ENCODE measurements at regions not wholly inside any gene's neighbourhood (a gene's known extent, or its start where the extent isn't known, plus 50 kb on each side); places are given as distances from the start of the nearest gene placed in this dataset.
"Not testable (repeated sequence)": the region's sequence is repeated elsewhere in the genome, so short reads cannot be mapped to it uniquely, and the experiment has no call there.

DNA sequence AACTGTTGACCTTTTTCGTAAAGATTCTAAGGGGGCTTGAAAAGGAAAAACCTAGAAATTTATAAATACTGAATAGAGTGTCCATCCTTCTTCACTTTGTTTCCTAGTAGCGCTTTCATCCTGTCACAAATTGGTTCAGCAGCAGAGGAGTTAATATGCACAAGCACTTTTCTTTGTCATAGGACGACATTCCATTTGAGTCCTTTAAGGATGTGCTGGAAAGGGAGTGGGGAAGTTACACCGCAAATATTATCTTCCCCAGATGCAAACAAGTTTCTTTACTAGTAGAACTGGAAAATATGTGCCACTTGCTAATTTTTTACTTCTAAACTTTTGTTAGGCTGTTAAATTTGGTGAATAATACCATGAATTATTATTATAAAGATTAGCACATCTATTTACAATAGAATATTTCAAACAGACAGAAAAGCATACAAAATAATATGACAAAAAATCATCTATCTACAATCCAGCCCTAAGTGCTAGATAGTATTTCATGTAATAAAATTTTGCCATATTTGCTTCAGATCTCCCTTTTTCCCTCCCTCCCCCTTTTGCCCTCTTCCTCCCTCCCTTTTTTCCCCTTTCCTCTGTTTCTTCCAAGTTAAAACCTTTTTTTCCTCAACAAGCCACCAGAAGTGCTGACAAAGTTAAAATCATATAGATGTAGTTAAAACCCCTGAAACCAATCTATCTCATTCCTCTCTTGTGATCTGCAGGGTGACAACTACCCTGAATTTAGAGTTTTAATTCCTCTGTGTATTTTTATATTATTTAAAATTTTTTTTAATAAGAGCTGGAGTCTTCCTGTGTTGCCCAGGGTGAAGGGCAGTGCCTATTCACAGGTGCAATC is 50.5 kb upstream of the MAP4K3 start:
- Mint-ChIP-seq H3K36me3 (no peaks in the 10 kb centered on the region), H3K27me3 (peaks cover 22% of the 10 kb centered on the region), H3K4me1 (peaks cover 22% of the 10 kb centered on the region), H3K4me3 (no peak overlapping the region), H3K9me3 (no peaks in the 10 kb centered on the region), H3K27ac (no peak overlapping the region)
- no peak for ATAC-seq

DNA sequence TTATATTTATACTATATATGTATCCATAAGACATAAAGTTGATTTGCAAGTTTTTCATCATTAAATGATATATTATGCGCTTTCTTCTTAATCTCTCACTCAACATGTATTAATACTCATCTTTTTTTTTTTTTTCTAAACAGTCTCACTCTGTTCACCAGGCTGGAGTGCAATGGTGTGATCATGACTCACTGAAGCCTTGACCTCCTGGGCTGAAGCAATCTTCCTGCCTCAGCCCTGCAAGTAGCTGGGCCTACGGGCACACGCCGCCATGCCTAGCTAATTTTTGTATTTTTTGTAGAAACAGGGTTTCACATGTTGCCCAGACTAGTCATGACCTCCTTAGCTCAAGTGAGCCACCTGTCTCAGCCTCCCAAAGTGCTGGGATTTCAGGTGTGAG is 51.4 kb upstream of the MAP4K3 start:
- no peaks in the 10 kb centered on the region for H3K9me3 Mint-ChIP-seq
- H3K4me3 Mint-ChIP-seq: no peak overlapping the region
- H3K27me3 Mint-ChIP-seq: peaks cover 22% of the 10 kb centered on the region
- ATAC-seq: no peak
- no peaks in the 10 kb centered on the region for H3K36me3 Mint-ChIP-seq
- H3K4me1 Mint-ChIP-seq: peaks cover 28% of the 10 kb centered on the region
- no peak overlapping the region for H3K27ac Mint-ChIP-seq

DNA sequence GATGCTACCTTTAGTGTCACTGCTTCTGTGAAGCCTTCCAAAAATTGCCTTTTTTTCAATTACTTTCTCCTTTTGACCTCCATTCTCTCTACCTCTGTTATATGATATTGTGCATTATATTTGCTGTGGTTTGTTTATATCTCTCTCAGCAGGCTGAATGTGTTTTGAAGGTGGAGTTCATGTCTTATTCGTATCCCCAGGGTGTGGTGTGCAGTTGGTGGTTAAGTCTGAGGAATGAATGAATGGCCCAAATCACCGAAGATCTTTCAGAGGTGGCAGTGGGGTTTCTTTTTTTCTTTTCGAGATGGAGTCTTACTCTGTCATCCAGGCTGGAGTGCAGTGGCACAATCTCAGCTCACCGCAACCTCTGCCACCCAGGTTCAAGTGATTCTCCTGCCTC is 53.5 kb upstream of the MAP4K3 start:
- peaks cover 42% of the 10 kb centered on the region for H3K4me1 Mint-ChIP-seq
- H3K9me3 Mint-ChIP-seq: no peaks in the 10 kb centered on the region
- ATAC-seq: no peak
- H3K4me3 Mint-ChIP-seq: no peak overlapping the region
- H3K36me3 Mint-ChIP-seq: no peaks in the 10 kb centered on the region
- peaks cover 25% of the 10 kb centered on the region for H3K27me3 Mint-ChIP-seq
- H3K27ac Mint-ChIP-seq: no peak overlapping the region

DNA sequence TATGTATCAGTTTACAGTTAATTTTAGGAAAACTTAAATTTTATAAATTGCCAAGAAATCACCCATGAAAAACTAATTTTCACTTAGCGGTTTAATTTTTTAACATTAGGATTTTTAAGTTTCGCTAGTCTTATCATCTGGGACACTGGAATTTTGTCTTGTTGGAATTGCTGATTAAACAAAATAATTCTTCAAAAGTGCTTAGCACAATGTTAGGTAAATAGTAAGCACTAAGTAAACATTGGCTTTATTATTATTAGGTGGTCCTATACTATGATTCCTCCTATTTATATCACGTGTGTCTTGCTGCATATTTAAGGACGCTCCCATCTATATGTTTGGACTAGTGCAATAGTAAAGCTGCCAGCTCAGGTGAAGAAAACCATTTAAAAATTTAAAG is 54.6 kb upstream of the MAP4K3 start:
- peak overlapping the region; percentile 49 for H3K27ac Mint-ChIP-seq
- H3K4me3 Mint-ChIP-seq: peak overlapping the region; percentile 54
- H3K27me3 Mint-ChIP-seq: peaks cover 26% of the 10 kb centered on the region
- H3K36me3 Mint-ChIP-seq: no peaks in the 10 kb centered on the region
- H3K9me3 Mint-ChIP-seq: no peaks in the 10 kb centered on the region
- H3K4me1 Mint-ChIP-seq: peaks cover 48% of the 10 kb centered on the region
- ATAC-seq: peak; percentile 10

DNA sequence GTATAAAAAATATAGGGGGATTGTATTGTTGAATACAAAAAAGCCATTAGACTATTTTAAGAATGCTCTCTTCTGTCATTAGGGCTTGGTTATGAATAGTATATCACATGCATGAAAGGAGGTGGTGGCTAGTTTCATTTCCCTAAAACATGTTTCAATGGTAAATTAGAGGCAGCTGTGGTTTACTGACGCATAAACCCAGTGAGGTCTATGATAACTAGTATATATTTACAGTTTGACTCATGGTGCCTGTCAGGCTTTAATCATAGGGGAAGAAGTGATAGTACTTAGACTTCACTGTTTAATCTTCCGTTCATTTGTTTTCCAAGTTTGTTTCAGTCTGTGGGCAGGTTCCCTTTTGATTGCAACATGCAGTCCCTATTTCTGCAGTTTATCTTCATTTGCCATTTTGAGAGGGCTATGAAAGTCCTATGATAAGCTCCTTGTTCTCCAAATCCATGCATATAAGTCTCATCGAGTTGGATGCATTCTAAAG is 55.1 kb upstream of the MAP4K3 start:
- no peaks in the 10 kb centered on the region for H3K36me3 Mint-ChIP-seq
- peaks cover 48% of the 10 kb centered on the region for H3K4me1 Mint-ChIP-seq
- no peaks in the 10 kb centered on the region for H3K9me3 Mint-ChIP-seq
- H3K27me3 Mint-ChIP-seq: peaks cover 22% of the 10 kb centered on the region
- ATAC-seq: peak; percentile 98
- peak overlapping the region; percentile 70 for H3K4me3 Mint-ChIP-seq
- H3K27ac Mint-ChIP-seq: peak overlapping the region; percentile 49

DNA sequence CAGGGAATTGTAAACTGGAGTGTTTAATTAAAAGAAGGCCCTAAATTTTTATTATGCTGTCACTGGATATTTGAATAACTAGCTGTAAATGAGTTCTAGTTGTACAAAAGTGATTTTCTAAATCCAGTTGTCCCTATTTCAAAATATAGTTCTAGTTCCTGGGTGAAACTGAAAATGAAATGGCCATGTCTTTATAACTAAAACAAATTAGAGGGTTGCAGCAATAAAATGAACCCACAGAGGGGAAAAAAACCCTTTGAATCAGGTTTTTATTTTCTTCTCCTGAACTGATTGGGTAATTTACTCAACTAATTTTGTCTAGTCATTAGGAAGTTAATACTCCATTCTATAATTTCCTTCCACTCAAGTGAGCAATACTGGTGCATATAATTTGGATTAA is 55.6 kb upstream of the MAP4K3 start:
- no peak for ATAC-seq
- Mint-ChIP-seq H3K27ac (peak overlapping the region; percentile 49), H3K4me1 (peaks cover 48% of the 10 kb centered on the region)

DNA sequence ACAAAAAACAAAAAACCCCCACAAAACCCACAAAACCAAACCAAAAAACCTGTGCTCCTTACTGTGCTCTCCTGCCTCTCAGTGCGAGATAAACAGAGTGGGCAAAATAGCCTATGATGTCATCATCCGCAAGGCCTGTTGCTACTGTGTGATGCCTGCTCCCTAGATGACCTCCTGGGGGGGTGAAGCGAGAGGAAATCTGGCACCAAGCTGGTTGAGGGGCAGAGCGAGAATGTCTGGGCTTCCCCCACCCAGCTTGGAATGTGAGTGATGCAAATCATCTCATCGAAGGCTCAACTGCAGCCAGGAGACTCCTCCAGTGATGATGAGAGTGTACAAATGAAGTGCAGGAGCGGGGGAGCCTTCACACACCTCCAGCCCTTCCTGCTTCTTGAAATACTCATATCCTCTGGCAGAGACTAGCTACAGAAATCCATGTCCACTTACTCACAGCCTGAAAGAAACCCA is 57.7 kb upstream of the MAP4K3 start:
- Mint-ChIP-seq H3K27me3 (peaks cover 22% of the 10 kb centered on the region), H3K4me1 (peaks cover 44% of the 10 kb centered on the region), H3K27ac (peak overlapping the region; percentile 26), H3K9me3 (no peaks in the 10 kb centered on the region), H3K4me3 (peak overlapping the region; percentile 41), H3K36me3 (no peaks in the 10 kb centered on the region)
- ATAC-seq: peak; percentile 70

More for the DNA sequence above, 55.6 kb upstream of the MAP4K3 start:
- H3K4me3 Mint-ChIP-seq: peak overlapping the region; percentile 15
- H3K36me3 Mint-ChIP-seq: no peaks in the 10 kb centered on the region
- no peaks in the 10 kb centered on the region for H3K9me3 Mint-ChIP-seq
- peaks cover 21% of the 10 kb centered on the region for H3K27me3 Mint-ChIP-seq

DNA sequence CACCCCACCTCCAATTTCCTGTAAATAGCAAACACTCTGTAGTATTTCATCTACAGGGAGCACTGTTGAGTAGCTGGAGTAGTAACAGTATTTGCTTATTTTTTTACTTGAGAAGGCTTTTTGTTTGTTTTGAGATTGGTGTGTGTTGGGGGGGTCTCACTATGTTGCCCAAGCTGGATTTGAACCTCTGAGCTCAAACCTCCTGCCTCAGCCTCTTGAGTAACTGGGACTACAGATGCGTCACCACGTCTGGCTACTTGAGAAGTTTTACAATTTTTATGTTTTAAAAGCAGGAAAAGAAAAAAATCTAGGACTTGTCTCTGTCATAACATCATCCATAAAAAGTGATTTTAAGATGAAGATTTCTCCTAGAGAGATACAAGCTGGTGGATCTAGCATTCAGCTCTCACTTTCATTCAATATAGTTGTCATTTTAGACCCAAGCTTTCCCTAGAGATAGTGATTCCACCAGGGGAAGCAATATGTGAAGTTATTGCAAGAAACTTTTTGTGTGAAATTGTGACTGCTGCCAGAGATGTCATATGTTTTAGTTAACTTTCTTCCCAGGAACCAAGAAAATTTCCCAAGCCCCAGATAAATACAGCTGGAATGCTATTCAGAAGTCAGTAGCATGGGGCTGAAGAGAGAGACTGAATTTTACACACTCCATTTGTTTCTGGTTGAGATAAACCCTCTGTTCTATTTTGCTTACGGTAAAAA is 60.2 kb upstream of the MAP4K3 start:
- no peak overlapping the region for H3K4me3 Mint-ChIP-seq
- peaks cover 37% of the 10 kb centered on the region for H3K4me1 Mint-ChIP-seq
- H3K36me3 Mint-ChIP-seq: no peaks in the 10 kb centered on the region
- no peak for ATAC-seq
- H3K27ac Mint-ChIP-seq: no peak overlapping the region
- H3K27me3 Mint-ChIP-seq: peaks cover 42% of the 10 kb centered on the region
- H3K9me3 Mint-ChIP-seq: no peaks in the 10 kb centered on the region

DNA sequence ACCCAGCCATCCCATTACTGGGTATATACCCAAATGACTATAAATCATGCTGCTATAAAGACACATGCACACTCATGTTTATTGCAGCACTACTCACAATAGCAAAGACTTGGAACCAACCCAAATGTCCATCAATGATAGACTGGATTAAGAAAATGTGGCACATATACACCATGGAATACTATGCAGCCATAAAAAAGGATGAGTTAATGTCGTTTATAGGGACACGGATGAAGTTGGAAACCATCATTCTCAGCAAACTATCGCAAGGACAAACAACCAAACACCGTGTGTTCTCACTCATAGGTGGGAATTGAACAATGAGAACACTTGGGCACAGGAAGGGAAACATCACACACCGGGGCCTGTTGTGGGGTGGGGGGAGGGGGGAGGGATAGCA is 61.1 kb upstream of the MAP4K3 start:
- not testable (repeated sequence) for H3K27ac Mint-ChIP-seq, H3K9me3 Mint-ChIP-seq, H3K4me3 Mint-ChIP-seq, ATAC-seq, H3K36me3 Mint-ChIP-seq
- H3K4me1 Mint-ChIP-seq: peaks cover 34% of the 10 kb centered on the region
- H3K27me3 Mint-ChIP-seq: peaks cover 52% of the 10 kb centered on the region

DNA sequence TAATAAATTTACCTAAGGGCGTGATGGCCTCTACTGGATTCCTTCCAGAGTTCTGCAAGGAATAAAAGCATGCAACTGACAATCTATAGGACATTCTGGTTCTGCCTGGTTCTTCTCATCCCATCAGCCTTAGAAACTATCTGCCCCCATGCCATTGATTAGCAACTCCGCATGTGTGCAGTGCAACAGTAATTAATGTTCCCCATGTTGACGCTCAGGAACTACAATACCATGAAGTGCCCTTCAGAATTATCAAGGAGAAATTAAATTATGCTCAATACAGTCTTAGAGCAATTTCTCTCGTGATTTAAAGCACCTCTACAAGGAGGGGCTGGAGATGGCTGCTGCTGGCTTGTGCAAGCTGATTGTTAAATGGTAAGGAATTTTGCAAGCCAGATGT is 61.7 kb upstream of the MAP4K3 start:
- peaks cover 29% of the 10 kb centered on the region for H3K4me1 Mint-ChIP-seq
- no peak overlapping the region for H3K4me3 Mint-ChIP-seq
- H3K27me3 Mint-ChIP-seq: peaks cover 56% of the 10 kb centered on the region
- H3K27ac Mint-ChIP-seq: no peak overlapping the region
- no peaks in the 10 kb centered on the region for H3K36me3 Mint-ChIP-seq
- ATAC-seq: no peak
- H3K9me3 Mint-ChIP-seq: no peaks in the 10 kb centered on the region

DNA sequence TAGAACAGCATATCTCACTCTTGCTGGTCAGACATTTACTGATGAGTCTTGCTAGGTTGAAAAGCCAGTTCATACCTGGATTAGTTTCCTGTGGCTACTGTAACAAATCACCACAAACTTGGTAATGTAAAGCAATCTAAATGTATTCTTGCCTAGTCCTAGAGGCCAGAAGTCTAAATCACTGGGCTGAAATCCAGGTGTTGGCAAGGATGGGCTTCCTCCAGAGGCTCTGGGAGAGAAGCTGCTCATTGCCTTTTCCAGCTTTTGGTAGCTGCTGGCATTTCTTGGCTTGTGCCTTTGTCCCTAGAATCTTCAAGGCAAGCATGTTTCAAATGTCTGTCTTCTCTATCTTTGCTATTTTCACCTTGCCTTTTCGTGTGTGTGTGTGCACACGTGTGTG is 62.3 kb upstream of the MAP4K3 start:
- H3K9me3 Mint-ChIP-seq: no peaks in the 10 kb centered on the region

DNA sequence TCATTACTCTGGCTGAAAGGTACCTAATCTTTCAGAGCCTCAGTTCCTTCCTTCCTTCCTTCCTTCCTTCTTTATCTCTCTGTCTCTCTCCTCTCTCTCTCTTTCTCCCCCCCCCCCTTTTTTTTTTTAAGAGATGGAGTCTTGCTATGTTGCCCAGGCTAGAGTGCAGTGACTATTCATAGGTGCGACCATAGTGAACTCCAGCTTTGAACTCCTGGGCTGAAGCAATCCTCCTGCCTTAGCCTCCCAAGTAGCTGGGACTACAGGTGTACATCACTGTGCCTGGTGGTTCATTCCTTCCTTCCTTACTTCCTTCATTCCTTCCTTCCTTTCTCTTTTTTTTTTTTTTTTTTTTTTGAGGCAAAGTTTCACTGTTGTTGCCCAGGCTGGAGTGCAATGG is 64.3 kb upstream of the MAP4K3 start:
- Mint-ChIP-seq H3K4me3 (no peak overlapping the region), H3K9me3 (no peaks in the 10 kb centered on the region), H3K36me3 (no peaks in the 10 kb centered on the region), H3K4me1 (peaks cover 21% of the 10 kb centered on the region), H3K27ac (no peak overlapping the region), H3K27me3 (peaks cover 53% of the 10 kb centered on the region)
- ATAC-seq: no peak

More for the DNA sequence above, 62.3 kb upstream of the MAP4K3 start:
- Mint-ChIP-seq H3K36me3 (no peaks in the 10 kb centered on the region), H3K27me3 (peaks cover 62% of the 10 kb centered on the region), H3K4me1 (peaks cover 31% of the 10 kb centered on the region), H3K4me3 (no peak overlapping the region), H3K27ac (no peak overlapping the region)
- no peak for ATAC-seq

DNA sequence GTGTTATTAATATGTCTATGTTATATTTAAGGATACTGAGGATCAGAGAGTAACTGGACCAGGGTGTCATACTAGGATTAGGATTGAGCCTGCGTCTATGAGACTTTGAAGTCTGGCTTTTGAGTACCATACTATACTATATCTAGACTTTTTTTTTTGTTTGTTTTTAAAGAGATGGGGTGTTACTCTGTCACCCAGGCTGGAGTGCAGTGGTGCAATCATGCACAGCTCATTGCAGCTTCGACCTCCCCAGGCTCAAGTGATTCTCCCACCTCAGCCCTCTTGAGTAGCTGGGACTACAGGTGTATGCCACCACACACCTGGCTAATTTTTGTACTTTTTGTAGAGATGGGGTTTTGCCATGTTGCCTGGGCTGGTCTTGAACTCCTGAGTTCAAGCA is 66.2 kb upstream of the MAP4K3 start:
- H3K4me3 Mint-ChIP-seq: no peak overlapping the region
- no peaks in the 10 kb centered on the region for H3K9me3 Mint-ChIP-seq
- H3K36me3 Mint-ChIP-seq: no peaks in the 10 kb centered on the region
- no peak overlapping the region for H3K27ac Mint-ChIP-seq
- H3K27me3 Mint-ChIP-seq: peaks cover 49% of the 10 kb centered on the region
- peaks cover 21% of the 10 kb centered on the region for H3K4me1 Mint-ChIP-seq
- no peak for ATAC-seq

DNA sequence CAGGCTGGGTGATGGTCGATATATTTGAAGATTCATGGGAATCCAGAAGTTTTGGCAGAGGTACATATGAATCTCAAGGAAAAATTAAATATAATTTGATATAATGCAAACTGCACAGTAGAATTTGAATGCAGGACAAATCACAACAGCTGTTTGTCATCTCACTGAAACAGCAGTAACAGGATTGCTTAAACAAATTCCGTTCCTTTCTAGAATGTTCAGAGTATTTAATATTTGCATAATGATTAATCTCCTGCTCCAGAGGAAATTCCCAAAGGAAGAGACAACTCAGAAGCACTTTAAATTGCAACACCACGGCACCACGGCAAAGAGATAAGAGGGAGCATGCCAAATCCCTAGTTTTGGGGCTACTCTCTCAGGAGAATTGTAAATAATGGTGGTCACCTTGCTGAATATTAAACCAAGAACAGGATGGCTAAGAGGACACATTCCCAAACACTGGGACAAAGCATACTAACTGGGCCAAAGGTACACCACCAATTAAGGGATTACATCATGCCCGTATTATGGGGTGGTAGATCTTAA is 67.8 kb upstream of the MAP4K3 start:
- no peaks in the 10 kb centered on the region for H3K9me3 Mint-ChIP-seq
- H3K36me3 Mint-ChIP-seq: no peaks in the 10 kb centered on the region
- H3K4me1 Mint-ChIP-seq: peaks cover 21% of the 10 kb centered on the region
- H3K27me3 Mint-ChIP-seq: peaks cover 42% of the 10 kb centered on the region
- ATAC-seq: no peak
- no peak overlapping the region for H3K4me3 Mint-ChIP-seq
- H3K27ac Mint-ChIP-seq: no peak overlapping the region

DNA sequence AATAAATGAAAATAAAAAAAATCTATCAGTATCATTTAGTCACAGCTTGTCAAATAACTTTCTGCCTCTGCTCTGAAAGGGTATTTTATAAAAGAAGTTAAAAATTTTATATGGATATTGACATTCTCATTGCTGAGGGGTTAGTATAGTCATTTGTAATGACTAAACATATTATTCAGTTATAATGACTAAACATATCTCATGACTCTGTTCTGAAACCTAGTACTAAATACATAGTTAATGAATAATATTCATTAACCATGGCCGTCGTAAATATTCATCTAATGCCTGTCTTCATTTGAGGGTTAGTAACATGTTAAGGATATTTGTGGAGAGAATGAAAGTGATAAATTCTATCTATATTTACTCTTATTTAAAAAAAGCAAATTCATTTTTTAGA is 69.1 kb upstream of the MAP4K3 start:
- no peaks in the 10 kb centered on the region for H3K36me3 Mint-ChIP-seq
- H3K27me3 Mint-ChIP-seq: peaks cover 29% of the 10 kb centered on the region
- no peak for ATAC-seq
- peaks cover 21% of the 10 kb centered on the region for H3K4me1 Mint-ChIP-seq
- no peaks in the 10 kb centered on the region for H3K9me3 Mint-ChIP-seq
- H3K27ac Mint-ChIP-seq: no peak overlapping the region
- no peak overlapping the region for H3K4me3 Mint-ChIP-seq
